GM12878 (cell line): ENCODE measurements at regions not wholly inside any gene's neighbourhood (a gene's known extent, or its start where the extent isn't known, plus 50 kb on each side); places are given as distances from the start of the nearest gene placed in this dataset.

Source experiments
- CREB1 ChIP-seq: IDR thresholded peaks from 2 replicates; pipeline ENCODE4 v1.6.1; 2012; ENCODE audit warnings: low read depth, mild to moderate bottlenecking, inconsistent platforms
- CTCF ChIP-seq, 3 experiments: IDR thresholded peaks in 2 of 3; conservative IDR thresholded peaks in 1 of 3; 2 replicates each; pipeline ENCODE4 v1.5.1; 2011; ENCODE audit warnings: low read depth in 3 of 3, low read length in 3 of 3, mild to moderate bottlenecking in 3 of 3, control low read depth in 2 of 3, moderate library complexity in 2 of 3, inconsistent platforms in 1 of 3, mixed read lengths in 1 of 3; ENCODE audit not compliant: control insufficient read depth in 2 of 3, insufficient read depth in 1 of 3; ENCODE audit errors: extremely low read depth in 1 of 3
- EZH2 ChIP-seq: IDR thresholded peaks from 2 replicates; pipeline ENCODE4 v1.6.1; 2012; ENCODE audit warnings: low read depth, mild to moderate bottlenecking, control low read depth, inconsistent platforms, low read length, borderline replicate concordance; ENCODE audit not compliant: control insufficient read depth
- JUNB ChIP-seq: IDR thresholded peaks from 2 replicates; pipeline ENCODE4 v1.6.1; 2016; ENCODE audit warnings: antibody characterized with exemption, mild to moderate bottlenecking
- KDM1A ChIP-seq: fragments of 200-600 bp; sonication (generic); IDR thresholded peaks from 2 replicates; pipeline ENCODE4 v1.6.1; 2016; ENCODE audit warnings: borderline replicate concordance
- NFIC ChIP-seq: IDR thresholded peaks from 2 replicates; pipeline ENCODE4 v1.6.1; 2012; ENCODE audit warnings: low read depth, mild to moderate bottlenecking, inconsistent platforms, low read length, moderate library complexity
- POLR2A ChIP-seq: IDR thresholded peaks from 2 replicates; pipeline ENCODE4 v1.6.1; 2011; ENCODE audit warnings: low read depth, mild to moderate bottlenecking, low read length
- SP1 ChIP-seq: IDR thresholded peaks from one replicate; pipeline ENCODE4 v1.6.1; 2011; ENCODE audit warnings: low read depth, low read length
- SUPT20H ChIP-seq: IDR thresholded peaks from 2 replicates; pipeline ENCODE4 v1.6.1; 2011; ENCODE audit warnings: low read depth, mild to moderate bottlenecking, low read length, moderate library complexity, borderline replicate concordance; ENCODE audit not compliant: control insufficient read depth
- TF ChIP-seq, protein P1 (sequence below): IDR thresholded peaks from 2 replicates; pipeline ENCODE4 v1.6.1; 2012; ENCODE audit warnings: low read length, inconsistent platforms

DNA sequence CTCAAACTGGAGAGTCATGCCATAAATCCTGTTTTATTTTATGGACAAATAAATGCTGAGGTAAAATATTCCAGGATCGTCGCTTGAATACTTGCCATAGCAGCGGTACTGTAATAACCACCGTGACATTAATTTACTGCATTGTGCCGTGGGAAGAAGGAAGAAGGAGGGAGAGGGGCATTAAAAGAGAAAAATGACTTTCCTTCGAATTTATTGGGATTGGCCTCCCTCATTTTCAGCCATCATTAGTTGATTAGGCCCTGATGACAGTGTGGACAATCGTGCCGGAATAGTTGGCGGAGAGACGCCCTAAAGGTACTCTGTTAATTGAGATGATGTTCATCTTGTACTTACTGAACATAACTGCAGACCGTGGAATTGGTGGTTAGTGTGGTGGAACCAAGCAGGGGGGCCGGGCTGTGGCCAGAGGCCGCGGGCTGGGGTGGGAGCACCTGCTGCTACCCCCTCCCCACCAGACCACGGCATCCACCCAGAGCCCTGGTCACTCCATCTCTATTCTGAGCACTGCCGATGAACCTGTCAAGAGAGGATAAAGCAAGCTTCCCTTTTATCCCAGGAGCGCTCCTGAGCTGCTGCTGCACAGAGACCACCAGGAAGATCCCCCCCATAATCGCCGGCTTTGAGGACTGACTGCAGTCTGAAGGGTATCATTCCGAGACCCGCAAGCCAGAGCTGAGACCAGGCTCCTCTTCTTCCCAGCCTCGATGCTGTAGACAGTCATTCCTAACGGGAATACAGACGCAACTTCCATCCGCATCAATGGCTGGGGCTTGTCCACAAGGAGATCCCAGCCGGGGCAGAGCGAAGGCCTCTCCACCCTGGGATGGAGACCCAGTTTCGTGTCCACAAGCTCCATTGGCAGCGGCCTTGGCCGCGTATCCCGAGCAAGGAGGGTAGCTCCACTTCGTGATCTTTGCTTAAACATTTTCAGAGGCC, 168.3 kb upstream of the TSHZ3 start:
- TF ChIP-seq SP1 (no peak), KDM1A (no peak), CREB1 (no peak), EZH2 (no peak), CTCF (IDR thresholded peaks at IDR 0.05 in 2 of 3, conservative IDR thresholded peaks at IDR 0.05 in 1 of 3; ENCODE audit: control insufficient read depth in 2 of 3, extremely low read depth in 1 of 3, insufficient read depth in 1 of 3, low read depth in 3 of 3, low read length in 3 of 3) (no peak), JUNB (no peak), NFIC (no peak), SUPT20H (no peak), POLR2A (no peak)
- TF ChIP-seq, protein P1, sequence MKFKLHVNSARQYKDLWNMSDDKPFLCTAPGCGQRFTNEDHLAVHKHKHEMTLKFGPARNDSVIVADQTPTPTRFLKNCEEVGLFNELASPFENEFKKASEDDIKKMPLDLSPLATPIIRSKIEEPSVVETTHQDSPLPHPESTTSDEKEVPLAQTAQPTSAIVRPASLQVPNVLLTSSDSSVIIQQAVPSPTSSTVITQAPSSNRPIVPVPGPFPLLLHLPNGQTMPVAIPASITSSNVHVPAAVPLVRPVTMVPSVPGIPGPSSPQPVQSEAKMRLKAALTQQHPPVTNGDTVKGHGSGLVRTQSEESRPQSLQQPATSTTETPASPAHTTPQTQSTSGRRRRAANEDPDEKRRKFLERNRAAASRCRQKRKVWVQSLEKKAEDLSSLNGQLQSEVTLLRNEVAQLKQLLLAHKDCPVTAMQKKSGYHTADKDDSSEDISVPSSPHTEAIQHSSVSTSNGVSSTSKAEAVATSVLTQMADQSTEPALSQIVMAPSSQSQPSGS: no peak
